Hepatic stellate cell (primary cell): ENCODE measurements at regions not wholly inside any gene's neighbourhood (a gene's known extent, or its start where the extent isn't known, plus 50 kb on each side); places are given as distances from the start of the nearest gene placed in this dataset.
"Not testable (repeated sequence)": the region's sequence is repeated elsewhere in the genome, so short reads cannot be mapped to it uniquely, and the experiment has no call there.

ENCODE experiments used
- DNase-seq: peaks from one replicate; pipeline ENCODE4 v3.0.0; 2011; ENCODE audit warnings: low spot score

- peak; percentile 41 for DNase-seq
These were observed 272.8 kb upstream of the MMADHC start for GRCh38 chr2:149860276-149860921.

- DNase-seq: no peak
These were observed 271.5 kb upstream of the MMADHC start for GRCh38 chr2:149858901-149859634.

GRCh38 chr2:149858216-149858615 lies 270.6 kb upstream of the MMADHC start:
- DNase-seq: no peak

GRCh38 chr2:149857344-149857743 lies 269.8 kb upstream of the MMADHC start:
- no peak for DNase-seq

- DNase-seq: not testable (repeated sequence)
These were observed 268.3 kb upstream of the MMADHC start for GRCh38 chr2:149855859-149856258.

GRCh38 chr2:149849591-149849990 lies 262.0 kb upstream of the MMADHC start:
- no peak for DNase-seq

GRCh38 chr2:149849136-149849535 lies 261.6 kb upstream of the MMADHC start:
- DNase-seq: no peak

- no peak for DNase-seq
These were observed 253.8 kb upstream of the MMADHC start for GRCh38 chr2:149841396-149841795.

- no peak for DNase-seq
These were observed 244.7 kb upstream of the MMADHC start for GRCh38 chr2:149832324-149832723.

- DNase-seq: no peak
These were observed 241.1 kb upstream of the MMADHC start for GRCh38 chr2:149828520-149829210.

- DNase-seq: no peak
These were observed 240.1 kb upstream of the MMADHC start for GRCh38 chr2:149827585-149828126.

GRCh38 chr2:149826471-149827125 lies 239.0 kb upstream of the MMADHC start:
- DNase-seq: no peak

- no peak for DNase-seq
These were observed 237.9 kb upstream of the MMADHC start for GRCh38 chr2:149825473-149825872.

GRCh38 chr2:149824136-149824535 lies 236.6 kb upstream of the MMADHC start:
- no peak for DNase-seq

GRCh38 chr2:149819356-149819957 lies 231.9 kb upstream of the MMADHC start:
- no peak for DNase-seq

- DNase-seq: no peak
These were observed 229.4 kb upstream of the MMADHC start for GRCh38 chr2:149816756-149817551.

- DNase-seq: no peak
These were observed 228.4 kb upstream of the MMADHC start for GRCh38 chr2:149815941-149816340.

GRCh38 chr2:149814901-149815300 lies 227.3 kb upstream of the MMADHC start:
- DNase-seq: no peak

GRCh38 chr2:149814049-149814448 lies 226.5 kb upstream of the MMADHC start:
- no peak for DNase-seq

- no peak for DNase-seq
These were observed 221.0 kb upstream of the MMADHC start for GRCh38 chr2:149808556-149808955.

GRCh38 chr2:149806651-149807050 lies 219.1 kb upstream of the MMADHC start:
- no peak for DNase-seq
